CD4-positive, CD25-positive, alpha-beta regulatory T cell (primary cell): ENCODE measurements at regions not wholly inside any gene's neighbourhood (a gene's known extent, or its start where the extent isn't known, plus 50 kb on each side); places are given as distances from the start of the nearest gene placed in this dataset.
"Not testable (repeated sequence)": the region's sequence is repeated elsewhere in the genome, so short reads cannot be mapped to it uniquely, and the experiment has no call there.

ENCODE experiments used
- ATAC-seq, 2 donors: fragments of 150-1000 bp; cut with Tn5 transposase; one replicate each; pipeline ENCODE4 v1.10.0; 2021; ENCODE audit warnings: low read depth in 2 of 2, moderate number of reproducible peaks in 2 of 2, moderate library complexity in 1 of 2
- DNase-seq, 3 donors: peaks; one replicate each; pipeline versions ENCODE4 v3.0.0 to v3.0.0-alpha.2; 2012 to 2022; ENCODE audit warnings: mixed read lengths in 1 of 3
- H3K27ac ChIP-seq: one replicate; pipeline ENCODE4 v1.7.0; 2013; ENCODE audit warnings: mild to moderate bottlenecking, low read length; ENCODE audit not compliant: insufficient read depth, poor library complexity, severe bottlenecking
- H3K27me3 ChIP-seq: one replicate; pipeline ENCODE4 v1.7.0; 2013; ENCODE audit warnings: low read length; ENCODE audit not compliant: control insufficient read depth, insufficient read depth
- H3K36me3 ChIP-seq: one replicate; pipeline ENCODE4 v1.7.0; 2013; ENCODE audit warnings: mild to moderate bottlenecking, low read length, moderate library complexity; ENCODE audit not compliant: control insufficient read depth, insufficient read depth
- H3K4me1 ChIP-seq: 2 replicates; pipeline ENCODE4 v1.7.0; 2013; ENCODE audit warnings: mild to moderate bottlenecking, low read length; ENCODE audit not compliant: insufficient read depth, control insufficient read depth, poor library complexity, severe bottlenecking
- H3K4me3 ChIP-seq: one replicate; pipeline ENCODE4 v1.7.0; 2013; ENCODE audit warnings: low read depth, mild to moderate bottlenecking, low read length, moderate library complexity
- H3K9me3 ChIP-seq, 2 experiments: 1 replicate in 1 of 2; 2 replicates in 1 of 2; pipeline ENCODE4 v1.7.0; 2013; ENCODE audit warnings: low read length in 2 of 2, mild to moderate bottlenecking in 1 of 2, moderate library complexity in 1 of 2; ENCODE audit not compliant: control insufficient read depth in 2 of 2
- H3K27ac Mint-ChIP-seq, 3 donors: one replicate each; pipeline ENCODE4 v1.8.0; 2020 to 2022; ENCODE audit warnings: mild to moderate bottlenecking in 3 of 3, mixed read lengths in 3 of 3, moderate library complexity in 2 of 3
- H3K27me3 Mint-ChIP-seq: one replicate; pipeline ENCODE4 v1.8.0; 2022; ENCODE audit warnings: mild to moderate bottlenecking, mixed read lengths
- H3K36me3 Mint-ChIP-seq: one replicate; pipeline ENCODE4 v1.8.0; 2020; ENCODE audit warnings: mixed read lengths
- H3K4me1 Mint-ChIP-seq, 4 donors: one replicate each; pipeline ENCODE4 v1.8.0; 2020 to 2022; ENCODE audit warnings: mixed read lengths in 4 of 4, mild to moderate bottlenecking in 1 of 4
- H3K4me3 Mint-ChIP-seq, 4 donors: one replicate each; pipeline ENCODE4 v1.8.0; 2020 to 2022; ENCODE audit warnings: mild to moderate bottlenecking in 4 of 4, mixed read lengths in 4 of 4, moderate library complexity in 3 of 4
- H3K9me3 Mint-ChIP-seq, 7 donors: one replicate each; pipeline ENCODE4 v1.8.0; 2020 to 2022; ENCODE audit warnings: mixed read lengths in 7 of 7, mild to moderate bottlenecking in 3 of 7, moderate library complexity in 2 of 7

GRCh38 chr9:78712903-78713613 lies 416.1 kb downstream of the PSAT1 start:
- Histone ChIP-seq H3K9me3 (no peaks in the 10 kb centered on the region), H3K27ac (no peak overlapping the region), H3K4me1 (no peaks in the 10 kb centered on the region), H3K27me3 (no peaks in the 10 kb centered on the region), H3K36me3 (no peaks in the 10 kb centered on the region), H3K4me3 (no peak overlapping the region)
- Mint-ChIP-seq H3K4me3 (no peak overlapping the region), H3K27me3 (no peaks in the 10 kb centered on the region), H3K9me3 (peaks cover 0 to 4% (median 1%) of the 10 kb centered on the region in 7 donors), H3K36me3 (no peaks in the 10 kb centered on the region), H3K27ac (no peak overlapping the region), H3K4me1 (no peaks in the 10 kb centered on the region)
- ATAC-seq (no peak), DNase-seq (no peak)

- Mint-ChIP-seq H3K9me3 (peaks cover 0 to 4% (median 0%) of the 10 kb centered on the region in 7 donors), H3K27me3 (no peaks in the 10 kb centered on the region), H3K4me1 (no peaks in the 10 kb centered on the region), H3K4me3 (no peak overlapping the region), H3K27ac (no peak overlapping the region), H3K36me3 (no peaks in the 10 kb centered on the region)
- H3K27me3 ChIP-seq = no peaks in the 10 kb centered on the region
- ATAC-seq (no peak), DNase-seq (no peak)
- H3K27ac ChIP-seq = no peak overlapping the region
- H3K9me3 ChIP-seq = no peaks in the 10 kb centered on the region
- H3K4me3 ChIP-seq = no peak overlapping the region
- H3K4me1 ChIP-seq = no peaks in the 10 kb centered on the region
- no peaks in the 10 kb centered on the region for H3K36me3 ChIP-seq
Observed at GRCh38 chr9:78713614-78714405, 416.9 kb downstream of the PSAT1 start.

GRCh38 chr9:78714576-78714975 lies 417.7 kb downstream of the PSAT1 start:
- H3K9me3 Mint-ChIP-seq = peaks cover 0 to 4% (median 0%) of the 10 kb centered on the region in 7 donors
- no peak overlapping the region for H3K27ac Mint-ChIP-seq
- no peak for ATAC-seq
- no peaks in the 10 kb centered on the region for H3K4me1 Mint-ChIP-seq
- no peaks in the 10 kb centered on the region for H3K27me3 Mint-ChIP-seq
- Histone ChIP-seq H3K9me3 (no peaks in the 10 kb centered on the region), H3K27ac (no peak overlapping the region), H3K4me3 (no peak overlapping the region), H3K27me3 (no peaks in the 10 kb centered on the region), H3K36me3 (no peaks in the 10 kb centered on the region), H3K4me1 (no peaks in the 10 kb centered on the region)
- DNase-seq = no peak
- H3K4me3 Mint-ChIP-seq = no peak overlapping the region
- no peaks in the 10 kb centered on the region for H3K36me3 Mint-ChIP-seq

GRCh38 chr9:78719029-78719428 lies 422.1 kb downstream of the PSAT1 start:
- H3K9me3 Mint-ChIP-seq, H3K4me1 Mint-ChIP-seq, ATAC-seq: not testable (repeated sequence)

GRCh38 chr9:78724896-78725295 lies 428.0 kb downstream of the PSAT1 start:
- Histone ChIP-seq H3K4me3 (no peak overlapping the region), H3K4me1 (no peaks in the 10 kb centered on the region), H3K27me3 (no peaks in the 10 kb centered on the region), H3K27ac (no peak overlapping the region), H3K9me3 (no peaks in the 10 kb centered on the region), H3K36me3 (no peaks in the 10 kb centered on the region)
- ATAC-seq (no peak), DNase-seq (no peak)
- H3K4me1 Mint-ChIP-seq = no peaks in the 10 kb centered on the region
- H3K27me3 Mint-ChIP-seq = no peaks in the 10 kb centered on the region
- H3K4me3 Mint-ChIP-seq = no peak overlapping the region
- peaks cover 0 to 18% (median 6%) of the 10 kb centered on the region in 7 donors for H3K9me3 Mint-ChIP-seq
- H3K27ac Mint-ChIP-seq = no peak overlapping the region
- H3K36me3 Mint-ChIP-seq = no peaks in the 10 kb centered on the region

More at GRCh38 chr9:78719029-78719428, 422.1 kb downstream of the PSAT1 start:
- H3K27ac Mint-ChIP-seq, H3K9me3 ChIP-seq, H3K4me3 Mint-ChIP-seq, H3K27me3 Mint-ChIP-seq, DNase-seq, H3K36me3 ChIP-seq, H3K36me3 Mint-ChIP-seq, H3K4me3 ChIP-seq, H3K4me1 ChIP-seq, H3K27ac ChIP-seq, H3K27me3 ChIP-seq: not testable (repeated sequence)

- peaks cover 2 to 18% (median 6%) of the 10 kb centered on the region in 7 donors for H3K9me3 Mint-ChIP-seq
- H3K27ac Mint-ChIP-seq = no peak overlapping the region
- Histone ChIP-seq H3K9me3 (no peaks in the 10 kb centered on the region), H3K27me3 (no peaks in the 10 kb centered on the region), H3K4me3 (no peak overlapping the region), H3K4me1 (no peaks in the 10 kb centered on the region), H3K36me3 (no peaks in the 10 kb centered on the region), H3K27ac (no peak overlapping the region)
- no peaks in the 10 kb centered on the region for H3K36me3 Mint-ChIP-seq
- ATAC-seq (no peak), DNase-seq (no peak)
- H3K4me1 Mint-ChIP-seq = no peaks in the 10 kb centered on the region
- no peaks in the 10 kb centered on the region for H3K27me3 Mint-ChIP-seq
- H3K4me3 Mint-ChIP-seq = no peak overlapping the region
Observed at GRCh38 chr9:78725503-78725902, 428.6 kb downstream of the PSAT1 start.

GRCh38 chr9:78745331-78745730 lies 448.4 kb downstream of the PSAT1 start:
- no peaks in the 10 kb centered on the region for H3K36me3 Mint-ChIP-seq
- no peaks in the 10 kb centered on the region for H3K27me3 Mint-ChIP-seq
- Histone ChIP-seq H3K27ac (no peak overlapping the region), H3K9me3 (no peaks in the 10 kb centered on the region), H3K4me1 (no peaks in the 10 kb centered on the region), H3K4me3 (no peak overlapping the region), H3K36me3 (no peaks in the 10 kb centered on the region), H3K27me3 (no peaks in the 10 kb centered on the region)
- no peak overlapping the region for H3K4me3 Mint-ChIP-seq
- peaks cover 0 to 3% (median 0%) of the 10 kb centered on the region in 7 donors for H3K9me3 Mint-ChIP-seq
- no peaks in the 10 kb centered on the region for H3K4me1 Mint-ChIP-seq
- DNase-seq (no peak), ATAC-seq (no peak)
- no peak overlapping the region for H3K27ac Mint-ChIP-seq

- Histone ChIP-seq H3K36me3 (no peaks in the 10 kb centered on the region), H3K27me3 (no peaks in the 10 kb centered on the region), H3K4me1 (no peaks in the 10 kb centered on the region), H3K4me3 (no peak overlapping the region), H3K27ac (no peak overlapping the region), H3K9me3 (no peaks in the 10 kb centered on the region)
- DNase-seq (no peak), ATAC-seq (no peak)
- H3K27ac Mint-ChIP-seq = no peak overlapping the region
- no peaks in the 10 kb centered on the region for H3K27me3 Mint-ChIP-seq
- no peak overlapping the region for H3K4me3 Mint-ChIP-seq
- H3K36me3 Mint-ChIP-seq = no peaks in the 10 kb centered on the region
- H3K4me1 Mint-ChIP-seq = no peaks in the 10 kb centered on the region
- H3K9me3 Mint-ChIP-seq = peaks cover 0 to 3% (median 0%) of the 10 kb centered on the region in 7 donors
Observed at GRCh38 chr9:78746010-78746409, 449.1 kb downstream of the PSAT1 start.
